Activated T-helper 17 cell treated with anti-CD3 and anti-CD28 coated beads, Interleukin-2, amount 50 U/mL, for 72 hours (primary cell): ENCODE measurements at regions not wholly inside any gene's neighbourhood (a gene's known extent, or its start where the extent isn't known, plus 50 kb on each side); places are given as distances from the start of the nearest gene placed in this dataset.

Experiments
- ATAC-seq: fragments of 150-1000 bp; cut with Tn5 transposase; replicated peaks from 2 replicates; pipeline ENCODE4 v1.10.0; 2021; ENCODE audit warnings: mild to moderate bottlenecking, moderate library complexity
- H3K27ac Mint-ChIP-seq: one replicate; pipeline ENCODE4 v1.8.0; 2022; ENCODE audit warnings: mixed read lengths
- H3K27me3 Mint-ChIP-seq: one replicate; pipeline ENCODE4 v1.8.0; 2022; ENCODE audit warnings: mixed read lengths
- H3K36me3 Mint-ChIP-seq: one replicate; pipeline ENCODE4 v1.8.0; 2022; ENCODE audit warnings: low read depth, mild to moderate bottlenecking, mixed read lengths
- H3K4me1 Mint-ChIP-seq: one replicate; pipeline ENCODE4 v1.8.0; 2022; ENCODE audit warnings: mixed read lengths
- H3K4me3 Mint-ChIP-seq: one replicate; pipeline ENCODE4 v1.8.0; 2022; ENCODE audit warnings: mild to moderate bottlenecking, mixed read lengths
- H3K9me3 Mint-ChIP-seq: one replicate; pipeline ENCODE4 v1.8.0; 2022; ENCODE audit warnings: mixed read lengths

DNA sequence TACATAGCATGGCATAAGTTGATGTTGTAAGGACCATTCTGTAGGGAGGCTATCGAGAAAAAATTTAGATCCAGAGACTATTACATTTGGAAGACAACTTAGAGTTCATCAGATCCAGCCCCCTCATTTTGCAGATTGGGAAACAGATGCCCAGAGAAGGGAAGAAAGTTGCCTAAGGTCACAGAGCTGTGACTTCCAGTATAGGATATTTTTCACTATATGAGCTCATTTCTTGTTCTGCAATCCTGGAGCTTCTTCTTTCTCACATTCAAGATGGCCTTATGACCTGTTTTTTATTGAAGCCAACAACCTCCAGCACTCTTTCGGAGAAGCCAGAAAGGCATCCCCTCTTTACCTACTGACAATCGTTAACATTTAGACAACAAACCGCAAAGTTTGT lies 421.8 kb upstream of the PLXNA2 start:
- no peak for ATAC-seq
- H3K4me3 Mint-ChIP-seq, result no peak overlapping the region
- no peaks in the 10 kb centered on the region for H3K36me3 Mint-ChIP-seq
- H3K27me3 Mint-ChIP-seq, result peaks cover 8% of the 10 kb centered on the region
- no peaks in the 10 kb centered on the region for H3K9me3 Mint-ChIP-seq
- no peak overlapping the region for H3K27ac Mint-ChIP-seq
- no peaks in the 10 kb centered on the region for H3K4me1 Mint-ChIP-seq

DNA sequence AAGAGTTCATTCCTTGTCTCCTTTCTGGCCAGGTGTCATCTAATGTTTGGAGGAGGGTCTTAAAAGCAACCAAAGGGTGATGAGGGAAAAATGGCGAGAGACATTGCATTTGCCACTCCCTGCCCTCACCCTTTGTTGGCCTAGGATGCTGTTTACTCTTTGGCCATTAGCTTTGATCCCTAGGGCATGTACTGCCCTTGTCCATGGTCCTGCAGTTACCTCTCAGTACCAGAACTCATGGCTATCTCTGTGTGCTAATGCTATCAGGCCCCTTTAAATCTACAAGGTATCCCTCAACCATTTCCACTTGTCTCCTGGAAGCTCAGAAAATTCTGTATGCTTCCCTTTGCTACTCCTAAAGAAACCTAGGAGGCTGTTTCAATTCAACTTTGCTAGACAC lies 424.8 kb upstream of the PLXNA2 start:
- Mint-ChIP-seq H3K27ac (no peak overlapping the region), H3K4me3 (no peak overlapping the region), H3K9me3 (no peaks in the 10 kb centered on the region), H3K36me3 (no peaks in the 10 kb centered on the region), H3K4me1 (no peaks in the 10 kb centered on the region), H3K27me3 (peaks cover 8% of the 10 kb centered on the region)
- ATAC-seq, result no peak

DNA sequence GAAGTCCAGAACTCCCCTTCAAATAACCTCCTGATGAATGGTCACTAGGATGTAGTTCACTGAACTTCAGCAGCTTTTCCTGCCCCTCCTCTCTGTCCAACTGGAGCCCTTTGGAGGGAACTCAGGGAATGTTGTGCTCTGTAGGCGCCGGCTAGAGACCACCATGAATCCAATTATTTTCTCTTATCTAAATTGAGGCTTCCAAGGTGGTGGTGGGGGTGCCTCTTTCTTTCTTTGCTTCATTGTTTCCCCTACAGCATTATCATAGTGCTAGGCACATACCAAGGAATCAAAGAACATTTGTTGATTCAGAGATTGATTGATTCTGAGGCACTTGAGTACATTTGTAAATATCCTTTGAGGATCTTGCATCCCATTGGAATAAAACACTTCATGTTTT lies 426.6 kb upstream of the PLXNA2 start:
- H3K9me3 Mint-ChIP-seq, result no peaks in the 10 kb centered on the region
- no peak overlapping the region for H3K4me3 Mint-ChIP-seq
- no peak overlapping the region for H3K27ac Mint-ChIP-seq
- H3K36me3 Mint-ChIP-seq, result no peaks in the 10 kb centered on the region
- no peak for ATAC-seq
- no peaks in the 10 kb centered on the region for H3K4me1 Mint-ChIP-seq
- H3K27me3 Mint-ChIP-seq, result peaks cover 10% of the 10 kb centered on the region

DNA sequence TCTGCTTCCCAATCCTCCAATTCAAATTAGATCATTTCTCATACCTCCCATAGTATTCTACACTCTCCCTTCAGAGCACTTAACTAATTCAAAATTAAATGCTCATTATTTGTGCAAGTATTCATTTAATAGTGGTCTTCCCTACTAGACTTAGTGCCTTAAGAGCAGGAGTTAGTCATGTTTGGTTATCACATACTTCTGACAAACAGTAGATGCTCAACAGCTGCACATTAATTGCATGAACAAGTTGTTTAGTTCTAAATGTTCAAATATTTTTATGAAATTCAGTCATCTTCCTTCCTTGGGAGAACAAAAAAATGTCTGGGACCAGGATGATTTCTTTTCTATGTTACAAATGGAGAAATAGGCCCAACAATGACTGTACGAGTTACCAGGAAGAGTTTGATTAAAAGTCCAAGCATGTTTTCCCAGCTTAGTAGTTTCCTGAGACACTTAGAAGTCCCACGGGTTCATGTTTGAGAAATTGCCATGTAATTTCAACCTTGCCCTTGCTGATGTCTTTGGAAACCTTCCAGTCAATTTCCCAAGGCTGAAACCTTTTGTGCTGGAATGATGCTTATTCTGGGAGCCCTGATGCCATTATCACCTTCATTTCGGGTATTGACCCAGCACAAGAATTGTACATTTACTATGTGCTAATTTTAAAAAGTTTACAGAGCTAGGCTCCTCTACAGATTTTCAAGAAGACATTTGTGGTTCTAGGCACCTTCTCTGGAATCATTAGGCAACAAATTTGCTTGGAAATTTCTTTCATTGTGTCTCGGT lies 437.9 kb upstream of the PLXNA2 start:
- H3K36me3 Mint-ChIP-seq, result no peaks in the 10 kb centered on the region
- peaks cover 7% of the 10 kb centered on the region for H3K9me3 Mint-ChIP-seq
- H3K27ac Mint-ChIP-seq, result no peak overlapping the region
- no peak overlapping the region for H3K4me3 Mint-ChIP-seq
- no peaks in the 10 kb centered on the region for H3K4me1 Mint-ChIP-seq
- no peak for ATAC-seq
- peaks cover 20% of the 10 kb centered on the region for H3K27me3 Mint-ChIP-seq

DNA sequence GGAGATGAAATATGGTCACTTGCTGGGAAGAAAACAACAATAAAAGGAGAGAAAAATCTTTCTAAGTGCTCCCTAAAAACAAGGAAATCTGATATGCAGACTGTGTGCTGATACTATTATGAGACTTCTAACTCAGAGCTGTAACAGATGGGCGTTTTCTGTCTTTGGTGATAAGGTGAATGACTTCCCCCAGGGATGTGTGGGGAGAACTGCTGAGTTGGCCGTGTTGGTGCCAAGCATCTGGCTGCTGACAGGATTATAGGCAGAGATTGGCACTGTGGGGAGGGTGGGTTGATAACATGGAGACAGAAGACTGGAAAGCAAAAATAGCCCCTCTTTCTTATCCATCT lies 438.5 kb upstream of the PLXNA2 start:
- H3K4me3 Mint-ChIP-seq, result no peak overlapping the region
- H3K36me3 Mint-ChIP-seq, result no peaks in the 10 kb centered on the region
- no peak for ATAC-seq
- H3K9me3 Mint-ChIP-seq, result peaks cover 7% of the 10 kb centered on the region
- H3K27me3 Mint-ChIP-seq, result peaks cover 20% of the 10 kb centered on the region
- H3K27ac Mint-ChIP-seq, result no peak overlapping the region
- H3K4me1 Mint-ChIP-seq, result no peaks in the 10 kb centered on the region

DNA sequence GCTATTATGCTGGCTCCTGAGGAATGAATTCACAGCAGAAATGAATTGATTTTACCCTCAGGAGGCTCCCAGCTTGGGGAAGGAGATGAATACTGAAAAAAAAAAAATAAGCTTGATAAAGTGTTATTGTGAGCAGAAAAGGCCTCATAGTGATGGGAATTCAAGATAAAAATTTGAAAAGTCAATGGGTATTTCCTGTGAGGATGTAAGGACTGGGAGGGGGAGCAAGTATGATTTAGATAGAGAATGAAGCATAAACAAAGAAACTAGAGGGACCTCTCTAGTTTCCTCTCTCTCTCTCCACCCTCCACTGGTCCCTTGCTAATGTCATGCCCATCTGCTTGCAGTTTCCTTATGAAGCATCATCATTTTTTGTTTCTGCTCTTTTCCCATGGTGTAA lies 439.0 kb upstream of the PLXNA2 start:
- no peak overlapping the region for H3K4me3 Mint-ChIP-seq
- peaks cover 20% of the 10 kb centered on the region for H3K27me3 Mint-ChIP-seq
- H3K27ac Mint-ChIP-seq, result no peak overlapping the region
- peaks cover 7% of the 10 kb centered on the region for H3K9me3 Mint-ChIP-seq
- no peak for ATAC-seq
- H3K36me3 Mint-ChIP-seq, result no peaks in the 10 kb centered on the region
- no peaks in the 10 kb centered on the region for H3K4me1 Mint-ChIP-seq

DNA sequence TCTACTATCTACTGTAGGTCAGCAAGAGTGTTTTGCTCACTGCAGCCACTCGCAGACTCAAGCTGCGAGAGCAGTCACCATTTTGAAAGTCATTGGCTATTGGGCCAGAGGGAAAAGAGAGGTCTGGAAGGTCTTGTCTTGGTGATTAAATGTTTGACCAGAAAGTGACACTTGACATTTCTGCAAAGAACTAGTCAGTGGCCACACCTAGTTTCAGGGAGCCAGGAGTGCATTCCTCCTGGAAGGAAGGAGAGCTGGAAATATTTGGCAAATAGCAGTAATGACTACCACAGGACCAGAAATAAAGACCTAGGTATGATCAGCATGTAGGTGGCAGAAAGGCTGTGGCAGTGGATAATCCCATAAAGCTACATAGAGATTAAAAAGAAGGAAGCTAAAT lies 440.0 kb upstream of the PLXNA2 start:
- Mint-ChIP-seq H3K36me3 (no peaks in the 10 kb centered on the region), H3K9me3 (peaks cover 7% of the 10 kb centered on the region), H3K27me3 (peaks cover 16% of the 10 kb centered on the region), H3K4me1 (no peaks in the 10 kb centered on the region), H3K27ac (no peak overlapping the region), H3K4me3 (no peak overlapping the region)
- ATAC-seq, result no peak

DNA sequence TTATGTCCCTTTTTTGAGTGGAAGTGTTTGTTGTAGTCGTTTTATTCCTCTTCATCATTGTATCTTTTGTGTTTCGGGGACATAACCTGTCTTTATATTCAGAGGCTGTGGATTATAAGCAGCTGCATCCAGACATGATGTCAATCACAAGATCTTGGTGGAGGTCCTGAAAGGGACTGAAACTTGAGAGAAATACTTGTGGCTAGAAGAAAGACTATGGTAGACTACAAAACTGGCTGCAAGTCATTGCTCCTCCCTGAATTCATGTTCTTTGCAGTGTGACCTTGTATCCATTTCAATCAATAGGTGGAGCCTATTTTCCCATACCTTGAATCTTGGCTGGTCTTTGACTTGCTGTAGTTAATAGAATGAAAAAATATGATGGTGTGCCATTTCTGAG lies 442.4 kb upstream of the PLXNA2 start:
- ATAC-seq, result no peak
- no peak overlapping the region for H3K4me3 Mint-ChIP-seq
- H3K27ac Mint-ChIP-seq, result no peak overlapping the region
- H3K9me3 Mint-ChIP-seq, result peaks cover 7% of the 10 kb centered on the region
- H3K36me3 Mint-ChIP-seq, result no peaks in the 10 kb centered on the region
- H3K27me3 Mint-ChIP-seq, result peaks cover 19% of the 10 kb centered on the region
- no peaks in the 10 kb centered on the region for H3K4me1 Mint-ChIP-seq

DNA sequence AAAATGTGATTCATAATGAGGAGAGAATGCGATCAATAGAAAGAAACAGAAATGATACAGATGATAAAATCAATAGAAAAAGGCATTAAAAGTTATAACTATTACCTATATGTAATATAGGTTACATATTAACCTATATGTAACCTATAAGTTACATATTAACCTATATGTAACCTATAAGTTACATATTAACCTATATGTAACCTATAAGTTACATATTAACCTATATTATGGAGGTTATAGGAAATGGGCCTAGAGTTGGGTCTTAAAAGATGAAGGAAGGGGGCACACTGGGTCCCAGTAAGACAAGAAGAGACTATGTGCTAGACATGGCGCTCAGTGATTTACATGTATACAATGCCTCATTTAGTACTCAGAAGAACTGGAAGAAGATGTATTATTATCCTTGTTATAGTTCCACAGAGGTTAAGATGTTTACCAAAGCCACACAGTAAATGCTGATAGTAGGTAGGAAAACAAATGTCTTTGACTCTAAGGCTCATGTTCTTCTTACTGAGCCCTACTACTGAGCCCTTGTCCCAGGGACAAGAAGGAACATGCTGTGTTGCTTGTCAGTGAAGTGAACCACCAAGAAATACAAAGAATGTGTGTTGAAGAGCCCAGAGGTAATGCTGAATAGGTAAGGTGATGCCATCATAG lies 444.6 kb upstream of the PLXNA2 start:
- peaks cover 9% of the 10 kb centered on the region for H3K27me3 Mint-ChIP-seq
- no peak overlapping the region for H3K4me3 Mint-ChIP-seq
- ATAC-seq, result no peak
- H3K4me1 Mint-ChIP-seq, result no peaks in the 10 kb centered on the region
- no peaks in the 10 kb centered on the region for H3K36me3 Mint-ChIP-seq
- peaks cover 3% of the 10 kb centered on the region for H3K9me3 Mint-ChIP-seq
- no peak overlapping the region for H3K27ac Mint-ChIP-seq

DNA sequence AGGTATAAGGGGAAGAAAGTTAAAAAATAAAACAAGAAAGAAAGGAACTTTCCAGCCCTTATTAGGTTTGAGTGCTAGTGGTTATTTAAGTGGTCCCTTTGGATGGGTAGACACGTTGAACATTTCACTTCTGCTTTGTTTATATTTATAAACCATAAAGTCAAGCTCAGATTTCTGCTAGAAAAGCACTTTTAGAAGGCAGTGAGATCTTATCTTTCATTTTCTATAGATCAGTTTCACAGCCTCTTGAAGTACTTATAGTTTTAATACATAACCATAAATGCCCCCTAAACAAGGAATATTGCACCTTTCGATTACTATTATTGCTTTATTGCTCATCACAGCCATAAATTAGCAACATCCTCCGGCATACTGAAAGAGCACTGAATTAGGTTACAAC lies 446.8 kb upstream of the PLXNA2 start:
- H3K27ac Mint-ChIP-seq, result no peak overlapping the region
- H3K4me1 Mint-ChIP-seq, result no peaks in the 10 kb centered on the region
- peaks cover 3% of the 10 kb centered on the region for H3K27me3 Mint-ChIP-seq
- no peaks in the 10 kb centered on the region for H3K9me3 Mint-ChIP-seq
- ATAC-seq, result no peak
- no peak overlapping the region for H3K4me3 Mint-ChIP-seq
- H3K36me3 Mint-ChIP-seq, result no peaks in the 10 kb centered on the region

DNA sequence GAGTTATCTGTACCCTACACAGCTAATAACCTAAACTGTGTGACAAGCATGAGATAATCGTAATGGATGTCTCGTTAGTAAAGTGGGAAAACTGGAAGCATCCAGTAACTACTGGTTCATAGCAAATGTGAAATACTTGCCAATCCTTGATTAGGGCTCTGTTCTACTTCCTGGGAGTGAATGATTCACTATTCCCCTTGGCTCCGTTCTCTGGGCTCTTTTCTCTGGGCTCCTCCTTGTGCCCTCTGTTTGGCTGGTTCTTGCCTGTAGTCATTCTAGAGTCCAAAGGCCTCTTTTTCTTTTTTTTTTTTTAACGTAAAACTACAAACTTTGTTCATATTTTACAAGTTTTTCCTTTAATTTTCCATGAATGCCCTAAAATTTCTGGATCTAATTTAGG lies 465.8 kb upstream of the PLXNA2 start:
- no peaks in the 10 kb centered on the region for H3K27me3 Mint-ChIP-seq
- ATAC-seq, result no peak
- H3K36me3 Mint-ChIP-seq, result no peaks in the 10 kb centered on the region
- H3K4me3 Mint-ChIP-seq, result no peak overlapping the region
- H3K4me1 Mint-ChIP-seq, result no peaks in the 10 kb centered on the region
- peaks cover 5% of the 10 kb centered on the region for H3K9me3 Mint-ChIP-seq
- no peak overlapping the region for H3K27ac Mint-ChIP-seq

DNA sequence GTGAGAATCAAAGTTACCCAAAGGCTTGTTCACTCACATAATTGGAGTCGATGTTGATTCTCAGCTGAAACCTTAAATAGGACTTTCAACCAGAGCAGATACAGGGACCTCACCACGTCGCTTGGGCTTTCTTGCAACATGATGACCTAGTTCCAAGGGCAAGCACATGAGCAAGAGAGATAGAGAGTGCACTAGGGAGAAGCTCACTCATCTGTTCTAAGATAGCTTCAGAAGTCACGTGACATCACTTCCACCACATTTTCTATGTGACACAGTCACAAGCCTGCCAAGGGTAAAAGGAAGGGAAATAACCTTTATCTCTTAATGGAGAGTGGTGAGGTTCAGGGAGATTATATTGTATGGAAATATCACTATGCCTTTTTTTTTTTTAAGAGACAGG lies 470.1 kb upstream of the PLXNA2 start:
- no peak overlapping the region for H3K27ac Mint-ChIP-seq
- no peak overlapping the region for H3K4me3 Mint-ChIP-seq
- H3K27me3 Mint-ChIP-seq, result peaks cover 7% of the 10 kb centered on the region
- no peak for ATAC-seq
- peaks cover 12% of the 10 kb centered on the region for H3K9me3 Mint-ChIP-seq
- no peaks in the 10 kb centered on the region for H3K36me3 Mint-ChIP-seq
- H3K4me1 Mint-ChIP-seq, result no peaks in the 10 kb centered on the region

DNA sequence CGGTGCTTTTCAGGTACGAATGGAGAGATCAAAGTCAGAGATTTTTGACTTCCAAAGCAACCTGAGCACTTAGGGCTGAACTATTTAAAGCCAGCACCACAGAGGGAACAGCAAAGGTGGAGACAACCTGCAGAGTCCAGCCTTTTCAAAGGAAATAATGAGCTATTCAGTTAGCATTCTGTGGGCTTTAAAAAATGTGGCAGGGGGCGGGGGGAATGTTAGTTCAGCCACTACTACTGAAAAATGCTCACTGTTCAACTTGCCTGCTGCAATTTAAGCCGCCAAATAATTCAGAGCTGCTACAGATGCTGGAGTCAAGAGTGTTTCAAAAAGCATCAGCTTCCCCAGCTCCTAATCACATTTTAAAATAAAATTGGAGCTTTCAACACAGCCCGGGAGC lies 473.3 kb upstream of the PLXNA2 start:
- no peak for ATAC-seq
- Mint-ChIP-seq H3K9me3 (peaks cover 20% of the 10 kb centered on the region), H3K4me3 (no peak overlapping the region), H3K4me1 (no peaks in the 10 kb centered on the region), H3K27me3 (peaks cover 7% of the 10 kb centered on the region), H3K27ac (no peak overlapping the region), H3K36me3 (no peaks in the 10 kb centered on the region)

DNA sequence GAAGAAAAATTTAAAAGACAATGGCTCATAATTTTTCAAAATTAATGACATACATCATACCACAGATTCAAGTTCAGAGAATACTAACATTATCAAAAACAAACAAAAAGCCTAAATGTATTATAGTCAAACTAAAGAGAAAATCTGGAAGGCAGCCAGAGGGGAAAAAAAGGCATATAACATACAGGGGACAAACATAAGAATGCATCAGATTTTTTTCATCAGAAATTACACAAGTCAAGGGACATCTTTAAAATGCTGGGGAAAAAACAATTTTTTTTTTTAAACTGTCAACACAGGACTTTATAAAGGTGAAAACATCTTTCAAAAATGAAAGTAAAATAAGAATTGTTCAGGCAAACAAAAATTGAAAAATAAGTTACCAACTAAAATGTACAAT lies 478.4 kb upstream of the PLXNA2 start:
- ATAC-seq, result no peak
- Mint-ChIP-seq H3K27me3 (peaks cover 7% of the 10 kb centered on the region), H3K4me3 (no peak overlapping the region), H3K27ac (no peak overlapping the region), H3K36me3 (no peaks in the 10 kb centered on the region), H3K9me3 (peaks cover 25% of the 10 kb centered on the region), H3K4me1 (no peaks in the 10 kb centered on the region)

DNA sequence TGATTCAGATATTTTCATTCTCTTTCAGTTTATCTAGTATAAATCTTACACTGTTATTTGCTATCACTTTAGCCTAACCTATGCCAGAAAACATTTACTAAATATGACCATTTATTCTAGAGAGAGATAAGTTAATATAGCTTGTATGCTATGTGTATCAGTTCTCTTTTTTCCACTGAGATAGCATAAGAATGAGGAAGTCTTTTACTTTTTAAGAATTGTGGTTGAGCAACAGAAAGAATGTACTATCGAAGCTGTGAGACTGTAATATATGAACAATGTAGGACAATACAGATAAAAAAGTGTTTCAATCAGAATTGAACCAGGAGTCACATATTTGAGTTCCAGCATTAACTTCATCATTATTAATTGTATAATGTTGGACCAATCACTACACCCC lies 479.9 kb upstream of the PLXNA2 start:
- H3K4me1 Mint-ChIP-seq, result no peaks in the 10 kb centered on the region
- peaks cover 18% of the 10 kb centered on the region for H3K9me3 Mint-ChIP-seq
- H3K36me3 Mint-ChIP-seq, result no peaks in the 10 kb centered on the region
- H3K27ac Mint-ChIP-seq, result no peak overlapping the region
- no peak for ATAC-seq
- peaks cover under 1% of the 10 kb centered on the region for H3K27me3 Mint-ChIP-seq
- no peak overlapping the region for H3K4me3 Mint-ChIP-seq
